Activated T-helper 2 cell treated with anti-CD3 and anti-CD28 coated beads, Interferon-gamma antibody, Interleukin-2, Interleukin-4, amounts not matched to agents 10 μg/mL and 5 μg/mL and 100 μg/mL, durations not matched to agents 14 hours and 24 hours and 36 hours (primary cell): ENCODE measurements at regions not wholly inside any gene's neighbourhood (a gene's known extent, or its start where the extent isn't known, plus 50 kb on each side); places are given as distances from the start of the nearest gene placed in this dataset.

Source experiments
- DNase-seq: peaks from one replicate; pipeline ENCODE4 v3.0.0; 2021; ENCODE audit warnings: low spot score
- H3K27ac Mint-ChIP-seq: one replicate; pipeline ENCODE4 v1.8.0; 2021; ENCODE audit warnings: mixed read lengths
- H3K27me3 Mint-ChIP-seq: one replicate; pipeline ENCODE4 v1.8.0; 2021; ENCODE audit warnings: low read depth, mixed read lengths
- H3K36me3 Mint-ChIP-seq: one replicate; pipeline ENCODE4 v1.8.0; 2021; ENCODE audit warnings: low read depth, mixed read lengths
- H3K4me1 Mint-ChIP-seq: one replicate; pipeline ENCODE4 v1.8.0; 2021; ENCODE audit warnings: low read depth, mixed read lengths
- H3K4me3 Mint-ChIP-seq: one replicate; pipeline ENCODE4 v1.8.0; 2021; ENCODE audit warnings: low read depth, mild to moderate bottlenecking, moderate library complexity, mixed read lengths
- H3K9me3 Mint-ChIP-seq: one replicate; pipeline ENCODE4 v1.8.0; 2021; ENCODE audit warnings: mixed read lengths
- intact Hi-C: fragments of 100-400 bp; cut with micrococcal nuclease; formaldehyde crosslinking; loops from one replicate; pipeline ENCODE4 v1.15.1; 2023

DNA sequence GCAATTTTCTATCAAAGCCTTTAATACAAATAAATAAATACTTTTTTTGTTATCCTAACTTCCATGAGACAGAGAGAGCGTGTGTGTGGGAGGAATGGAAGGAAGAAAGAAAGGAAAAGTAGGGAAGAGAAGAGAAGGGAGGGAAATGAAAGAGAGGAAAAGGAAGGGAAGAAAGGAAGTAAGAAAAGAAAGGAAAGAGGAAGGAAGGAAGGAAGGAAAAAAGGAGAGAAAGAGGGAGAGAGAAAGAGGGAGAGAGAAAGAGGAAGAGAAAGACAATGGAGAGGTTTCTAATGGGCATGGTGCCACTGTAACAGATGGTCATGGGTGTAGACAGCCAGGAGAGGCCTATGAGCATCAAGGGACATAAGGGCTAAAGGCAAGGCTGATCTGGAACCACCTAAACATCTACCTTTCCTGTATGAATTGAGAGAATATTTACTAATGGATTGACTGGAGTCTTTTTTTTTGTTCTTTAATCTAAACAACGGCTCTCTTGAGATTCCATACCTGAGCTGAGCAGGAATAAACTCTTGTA lies 234.9 kb downstream of the PTPRC start:
- H3K27ac Mint-ChIP-seq: no peak overlapping the region
- no peak for DNase-seq
- H3K4me1 Mint-ChIP-seq: peaks cover 9% of the 10 kb centered on the region
- H3K4me3 Mint-ChIP-seq: no peak overlapping the region
- H3K36me3 Mint-ChIP-seq: peaks cover 62% of the 10 kb centered on the region
- peaks cover 5% of the 10 kb centered on the region for H3K9me3 Mint-ChIP-seq
- H3K27me3 Mint-ChIP-seq: no peaks in the 10 kb centered on the region
- intact Hi-C loops: no loop called here

DNA sequence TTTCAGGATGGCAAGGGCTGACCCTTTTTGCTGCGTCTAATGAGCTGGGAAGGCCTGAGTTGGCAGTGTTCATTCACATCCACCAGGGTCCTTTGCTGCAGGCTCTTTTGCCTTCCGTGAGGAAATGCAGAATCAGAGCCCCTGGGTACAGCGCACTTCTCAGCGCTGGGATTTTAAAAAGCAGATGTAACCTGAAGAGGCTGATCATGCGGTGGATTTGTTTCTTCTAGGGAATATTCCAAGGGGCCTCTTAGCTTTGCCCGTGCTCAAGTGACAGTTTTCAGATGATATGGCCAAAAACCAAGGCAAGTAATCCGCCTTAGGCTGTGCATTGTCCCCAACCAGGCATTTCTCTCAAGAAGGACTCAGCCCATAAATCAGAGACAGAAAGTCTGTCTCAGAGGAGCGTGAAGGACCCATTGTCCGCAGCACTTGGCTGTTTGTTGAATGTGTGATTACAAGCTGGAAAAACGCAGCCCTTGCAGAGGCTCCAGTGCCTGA lies 237.6 kb downstream of the PTPRC start:
- Mint-ChIP-seq H3K4me1 (peaks cover 23% of the 10 kb centered on the region), H3K4me3 (no peak overlapping the region), H3K36me3 (peaks cover 67% of the 10 kb centered on the region), H3K27ac (no peak overlapping the region), H3K27me3 (no peaks in the 10 kb centered on the region), H3K9me3 (peaks cover 8% of the 10 kb centered on the region)
- intact Hi-C loops: no loop called here
- no peak for DNase-seq

- no peak for DNase-seq
- intact Hi-C loops: no loop called here
- H3K27me3 Mint-ChIP-seq: no peaks in the 10 kb centered on the region
- peaks cover 35% of the 10 kb centered on the region for H3K4me1 Mint-ChIP-seq
- no peak overlapping the region for H3K4me3 Mint-ChIP-seq
- peaks cover 45% of the 10 kb centered on the region for H3K36me3 Mint-ChIP-seq
- peaks cover 7% of the 10 kb centered on the region for H3K9me3 Mint-ChIP-seq
- no peak overlapping the region for H3K27ac Mint-ChIP-seq
These were observed 239.7 kb downstream of the PTPRC start for GRCh38 chr1:198878566-198878965.

GRCh38 chr1:198879711-198880306 lies 241.0 kb downstream of the PTPRC start:
- no peak for DNase-seq
- no peak overlapping the region for H3K4me3 Mint-ChIP-seq
- no peaks in the 10 kb centered on the region for H3K27me3 Mint-ChIP-seq
- H3K27ac Mint-ChIP-seq: peak overlapping the region; percentile 19
- peaks cover 4% of the 10 kb centered on the region for H3K9me3 Mint-ChIP-seq
- H3K4me1 Mint-ChIP-seq: peaks cover 40% of the 10 kb centered on the region
- intact Hi-C loops: loop anchor here (5.0 kb wide), 3 partner anchors 57 to 292 kb away; no protein-coding TSS in a partner anchor
- peaks cover 41% of the 10 kb centered on the region for H3K36me3 Mint-ChIP-seq

- Mint-ChIP-seq H3K27me3 (no peaks in the 10 kb centered on the region), H3K27ac (no peak overlapping the region), H3K4me3 (no peak overlapping the region), H3K4me1 (peaks cover 42% of the 10 kb centered on the region), H3K36me3 (peaks cover 38% of the 10 kb centered on the region), H3K9me3 (peaks cover 4% of the 10 kb centered on the region)
- intact Hi-C loops: loop anchor here (5.0 kb wide), 3 partner anchors 57 to 292 kb away; no protein-coding TSS in a partner anchor
- DNase-seq: no peak
These were observed 241.6 kb downstream of the PTPRC start for GRCh38 chr1:198880397-198880796.

DNA sequence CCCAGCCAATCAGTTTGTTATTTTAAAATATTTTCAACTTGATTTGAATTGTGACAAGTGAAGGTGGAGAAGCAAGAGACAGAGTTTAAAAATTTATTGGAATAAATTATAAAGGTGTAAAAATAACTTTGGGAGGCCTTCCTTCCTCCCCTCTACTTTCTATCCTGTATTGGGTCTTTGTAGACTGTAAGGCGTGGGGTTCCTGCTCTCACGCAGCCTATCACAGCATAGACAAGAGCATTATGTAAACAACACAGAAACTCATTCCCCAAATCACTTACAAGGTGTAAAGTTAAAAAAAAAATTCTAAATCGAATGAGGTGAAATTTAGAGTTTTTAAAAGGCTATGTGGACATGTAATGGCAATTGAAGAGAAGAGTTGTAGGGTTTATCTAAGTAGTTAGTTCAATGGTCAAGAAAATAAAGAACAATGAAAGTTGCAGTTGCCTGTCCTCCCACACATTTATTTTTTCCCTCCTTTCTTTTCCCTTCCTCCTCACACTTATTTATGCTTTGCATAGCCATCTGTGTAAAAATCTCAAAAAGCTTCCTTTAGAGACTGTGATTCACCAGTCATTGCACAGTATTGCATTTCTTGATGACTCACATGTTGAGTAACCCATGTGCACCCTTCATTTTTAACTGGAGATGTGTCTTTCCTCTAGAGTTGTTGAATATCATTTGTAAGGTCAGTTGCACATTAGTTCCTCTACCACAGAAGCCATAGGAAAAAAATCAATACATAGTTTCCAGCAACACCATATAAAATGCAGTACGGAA lies 242.2 kb downstream of the PTPRC start:
- Mint-ChIP-seq H3K4me1 (peaks cover 42% of the 10 kb centered on the region), H3K27me3 (no peaks in the 10 kb centered on the region), H3K27ac (peak overlapping the region; percentile 49), H3K9me3 (peaks cover 4% of the 10 kb centered on the region), H3K36me3 (peaks cover 39% of the 10 kb centered on the region), H3K4me3 (no peak overlapping the region)
- no peak for DNase-seq
- intact Hi-C loops: loop anchor here (1.0 to 5.0 kb wide), 5 partner anchors 41 to 291 kb away; no protein-coding TSS in a partner anchor

- intact Hi-C loops: loop anchor here (1.0 to 5.0 kb wide), 4 partner anchors 54 to 289 kb away; no protein-coding TSS in a partner anchor
- DNase-seq: no peak
- no peak overlapping the region for H3K4me3 Mint-ChIP-seq
- H3K27ac Mint-ChIP-seq: no peak overlapping the region
- H3K36me3 Mint-ChIP-seq: peaks cover 40% of the 10 kb centered on the region
- H3K27me3 Mint-ChIP-seq: no peaks in the 10 kb centered on the region
- peaks cover 4% of the 10 kb centered on the region for H3K9me3 Mint-ChIP-seq
- peaks cover 43% of the 10 kb centered on the region for H3K4me1 Mint-ChIP-seq
These were observed 244.3 kb downstream of the PTPRC start for GRCh38 chr1:198883184-198883583.

- Mint-ChIP-seq H3K9me3 (no peaks in the 10 kb centered on the region), H3K4me3 (no peak overlapping the region), H3K27me3 (no peaks in the 10 kb centered on the region), H3K27ac (no peak overlapping the region), H3K36me3 (peaks cover 48% of the 10 kb centered on the region), H3K4me1 (peaks cover 27% of the 10 kb centered on the region)
- DNase-seq: no peak
- intact Hi-C loops: no loop called here
These were observed 249.0 kb downstream of the PTPRC start for GRCh38 chr1:198887866-198888265.

- no peak for DNase-seq
- intact Hi-C loops: no loop called here
- H3K4me1 Mint-ChIP-seq: peaks cover 22% of the 10 kb centered on the region
- no peak overlapping the region for H3K4me3 Mint-ChIP-seq
- H3K27ac Mint-ChIP-seq: no peak overlapping the region
- no peaks in the 10 kb centered on the region for H3K27me3 Mint-ChIP-seq
- no peaks in the 10 kb centered on the region for H3K9me3 Mint-ChIP-seq
- H3K36me3 Mint-ChIP-seq: peaks cover 52% of the 10 kb centered on the region
These were observed 249.6 kb downstream of the PTPRC start for GRCh38 chr1:198888379-198888943.

DNA sequence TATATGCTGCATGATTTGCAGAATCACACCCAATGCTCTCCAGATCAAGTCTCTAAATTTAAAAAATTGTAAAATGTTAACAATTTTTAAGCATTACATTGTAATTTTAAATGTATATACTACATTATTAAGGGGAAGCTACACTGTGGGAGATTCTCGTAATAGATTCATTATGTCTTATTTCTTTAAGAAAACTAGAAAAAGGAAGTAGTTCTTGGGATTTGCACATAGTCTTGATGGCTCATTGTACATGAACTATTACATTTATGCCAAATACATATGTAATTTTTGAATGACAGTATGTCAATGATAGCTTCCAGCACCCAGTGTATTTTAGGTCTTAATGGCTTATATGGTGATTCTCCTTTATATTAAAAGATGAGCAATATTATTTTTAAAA lies 250.3 kb downstream of the PTPRC start:
- Mint-ChIP-seq H3K36me3 (peaks cover 56% of the 10 kb centered on the region), H3K4me1 (peaks cover 21% of the 10 kb centered on the region), H3K9me3 (no peaks in the 10 kb centered on the region), H3K27ac (no peak overlapping the region), H3K4me3 (no peak overlapping the region), H3K27me3 (no peaks in the 10 kb centered on the region)
- intact Hi-C loops: no loop called here
- no peak for DNase-seq

- intact Hi-C loops: no loop called here
- no peaks in the 10 kb centered on the region for H3K9me3 Mint-ChIP-seq
- no peak overlapping the region for H3K27ac Mint-ChIP-seq
- H3K4me1 Mint-ChIP-seq: peaks cover 18% of the 10 kb centered on the region
- H3K27me3 Mint-ChIP-seq: no peaks in the 10 kb centered on the region
- peaks cover 58% of the 10 kb centered on the region for H3K36me3 Mint-ChIP-seq
- DNase-seq: no peak
- no peak overlapping the region for H3K4me3 Mint-ChIP-seq
These were observed 250.9 kb downstream of the PTPRC start for GRCh38 chr1:198889749-198890148.

DNA sequence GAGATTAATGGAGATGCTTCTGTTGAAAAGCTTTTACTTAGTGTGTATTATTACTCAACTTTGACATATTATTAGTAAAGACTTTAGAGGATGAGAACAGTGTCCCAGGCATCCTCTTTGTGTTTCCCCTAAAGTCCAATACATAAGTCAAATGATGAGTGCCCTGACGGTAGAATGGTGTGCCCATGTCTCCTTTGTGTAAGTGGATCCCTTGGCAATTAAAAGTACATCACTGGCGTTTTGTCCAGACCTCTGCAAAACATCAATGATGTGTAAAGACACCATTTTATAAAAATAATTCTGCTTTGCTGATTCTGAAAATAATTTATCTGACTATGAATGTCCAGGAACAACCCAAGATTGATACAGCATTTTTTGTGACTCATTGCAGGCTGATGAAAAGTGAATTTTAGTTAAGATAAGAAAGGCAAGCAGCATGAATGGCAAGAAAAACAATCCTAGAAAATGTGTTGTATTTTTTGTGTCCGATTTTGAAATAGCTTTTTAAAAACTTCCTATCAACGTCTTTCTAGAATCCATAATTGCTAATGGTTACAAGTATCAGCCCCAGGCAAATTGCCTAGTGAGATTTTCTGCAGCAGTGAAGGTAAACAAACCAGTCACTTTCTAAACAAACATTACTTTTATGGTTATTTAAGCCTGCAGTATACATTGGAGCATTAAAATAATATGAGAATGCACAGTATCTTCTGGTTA lies 251.5 kb downstream of the PTPRC start:
- H3K9me3 Mint-ChIP-seq: no peaks in the 10 kb centered on the region
- H3K4me1 Mint-ChIP-seq: peaks cover 16% of the 10 kb centered on the region
- intact Hi-C loops: no loop called here

More for the DNA sequence above, 251.5 kb downstream of the PTPRC start:
- Mint-ChIP-seq H3K4me3 (no peak overlapping the region), H3K27me3 (no peaks in the 10 kb centered on the region), H3K36me3 (peaks cover 59% of the 10 kb centered on the region), H3K27ac (no peak overlapping the region)
- DNase-seq: no peak
